Caco-2 (cell line): ENCODE measurements at regions not wholly inside any gene's neighbourhood (a gene's known extent, or its start where the extent isn't known, plus 50 kb on each side); places are given as distances from the start of the nearest gene placed in this dataset.
"Not testable (repeated sequence)": the region's sequence is repeated elsewhere in the genome, so short reads cannot be mapped to it uniquely, and the experiment has no call there.

Source experiments
- BruUV-seq: library from RNA; stranded (reverse); fragments of 400-500 nt; replicated peaks from 2 replicates; lab custom pipeline; 2021; lab: Mats Ljungman, UMichigan
- CTCF ChIA-PET: fragments of 300-600 bp; sonication (Branson Sonifier 250); formaldehyde crosslinking; loops from one replicate; lab custom pipeline; 2022; ENCODE audit warnings: antibody characterized with exemption; lab: Charles Lee
- POLR2A ChIA-PET: fragments of 300-600 bp; sonication (Branson Sonifier 250); formaldehyde crosslinking; loops from one replicate; lab custom pipeline; 2022; ENCODE audit warnings: antibody characterized with exemption; lab: Charles Lee
- DNase-seq, 2 experiments: peaks; one replicate each; pipeline versions ENCODE4 v3.0.0 to v3.0.0-alpha.2; 2020 to 2022
- H3K27me3 ChIP-seq: replicated peaks from 2 replicates; pipeline ENCODE4 v1.6.0; 2011; ENCODE audit warnings: low read length; ENCODE audit not compliant: control insufficient read depth, insufficient read depth
- H3K36me3 ChIP-seq: 2 replicates; pipeline ENCODE4 v1.5.1; 2011; ENCODE audit warnings: low read length; ENCODE audit not compliant: control insufficient read depth, insufficient read depth
- H3K4me1 ChIP-seq: fragments of 250-450 bp; sonication (Bioruptor Pico); 2 replicates; pipeline ENCODE4 v1.5.1; 2020; ENCODE audit warnings: mild to moderate bottlenecking
- H3K4me3 ChIP-seq: 2 replicates; pipeline ENCODE4 v1.5.1; 2011; ENCODE audit warnings: low read depth, mild to moderate bottlenecking, control low read depth, low read length
- H3K9me3 ChIP-seq: fragments of 250-450 bp; sonication (Bioruptor Pico); 2 replicates; pipeline ENCODE4 v1.5.1; 2020; ENCODE audit warnings: mild to moderate bottlenecking, moderate library complexity
- H3K27ac Mint-ChIP-seq: one replicate; pipeline ENCODE4 v1.8.0; 2022; ENCODE audit warnings: mixed read lengths; ENCODE audit not compliant: unreplicated experiment
- H3K27me3 Mint-ChIP-seq: one replicate; pipeline ENCODE4 v1.8.0; 2022; ENCODE audit warnings: mixed read lengths; ENCODE audit not compliant: insufficient read depth, unreplicated experiment
- H3K36me3 Mint-ChIP-seq: one replicate; pipeline ENCODE4 v1.8.0; 2022; ENCODE audit warnings: mild to moderate bottlenecking, mixed read lengths; ENCODE audit not compliant: insufficient read depth, unreplicated experiment
- H3K4me1 Mint-ChIP-seq: one replicate; pipeline ENCODE4 v1.8.0; 2022; ENCODE audit warnings: low read depth, mixed read lengths; ENCODE audit not compliant: unreplicated experiment
- H3K4me3 Mint-ChIP-seq: one replicate; pipeline ENCODE4 v1.8.0; 2022; ENCODE audit warnings: mild to moderate bottlenecking, moderate library complexity, mixed read lengths; ENCODE audit not compliant: unreplicated experiment
- H3K9me3 Mint-ChIP-seq: one replicate; pipeline ENCODE4 v1.8.0; 2022; ENCODE audit warnings: mixed read lengths; ENCODE audit not compliant: unreplicated experiment
- intact Hi-C: fragments of 100-400 bp; cut with micrococcal nuclease; formaldehyde crosslinking; loops from one replicate; pipeline ENCODE4 v1.10.0; 2022; ENCODE audit not compliant: unreplicated experiment
- TF ChIP-seq, protein P1 (sequence below), 2 experiments: fragments of 200-600 bp in 1 of 2; IDR thresholded peaks; 1 replicate in 1 of 2; 2 replicates in 1 of 2; pipeline versions ENCODE4 v1.5.1 to v1.8.0; 2011 to 2022; ENCODE audit warnings: antibody characterized with exemption in 1 of 2, control low read depth in 1 of 2, inconsistent platforms in 1 of 2, low read depth in 1 of 2, low read length in 1 of 2, mild to moderate bottlenecking in 1 of 2, moderate library complexity in 1 of 2; ENCODE audit not compliant: insufficient read depth in 1 of 2, severe bottlenecking in 1 of 2, unreplicated experiment in 1 of 2

DNA sequence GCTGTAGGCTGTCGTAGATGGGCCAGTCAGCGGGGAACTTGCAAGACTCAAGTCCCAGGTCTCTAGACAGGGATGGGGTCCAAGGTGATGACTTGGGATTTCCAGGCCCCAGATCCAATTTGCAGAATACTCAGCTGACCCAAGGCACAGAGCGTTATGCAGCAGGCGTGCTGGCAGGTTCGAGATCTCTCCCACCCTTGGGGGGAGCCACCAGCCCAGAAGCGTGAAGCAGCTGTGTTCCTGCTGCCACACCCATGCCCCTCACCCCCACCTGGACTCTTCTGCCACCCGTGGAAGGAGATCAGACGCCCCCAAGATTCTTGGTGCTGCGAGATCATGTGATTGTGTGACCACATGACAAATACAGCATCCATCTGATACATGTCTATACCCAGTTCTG lies 142.6 kb downstream of the BRD1 start:
- CTCF ChIA-PET: no interaction called here
- H3K27me3 Mint-ChIP-seq: peaks cover 34% of the 10 kb centered on the region
- Histone ChIP-seq H3K9me3 (no peaks in the 10 kb centered on the region), H3K4me3 (no peak overlapping the region), H3K4me1 (no peaks in the 10 kb centered on the region), H3K36me3 (no peaks in the 10 kb centered on the region), H3K27me3 (no peaks in the 10 kb centered on the region; the same call in 1 of the 2 replicates)
- H3K9me3 Mint-ChIP-seq: no peaks in the 10 kb centered on the region
- POLR2A ChIA-PET: no interaction called here
- TF ChIP-seq, protein P1, sequence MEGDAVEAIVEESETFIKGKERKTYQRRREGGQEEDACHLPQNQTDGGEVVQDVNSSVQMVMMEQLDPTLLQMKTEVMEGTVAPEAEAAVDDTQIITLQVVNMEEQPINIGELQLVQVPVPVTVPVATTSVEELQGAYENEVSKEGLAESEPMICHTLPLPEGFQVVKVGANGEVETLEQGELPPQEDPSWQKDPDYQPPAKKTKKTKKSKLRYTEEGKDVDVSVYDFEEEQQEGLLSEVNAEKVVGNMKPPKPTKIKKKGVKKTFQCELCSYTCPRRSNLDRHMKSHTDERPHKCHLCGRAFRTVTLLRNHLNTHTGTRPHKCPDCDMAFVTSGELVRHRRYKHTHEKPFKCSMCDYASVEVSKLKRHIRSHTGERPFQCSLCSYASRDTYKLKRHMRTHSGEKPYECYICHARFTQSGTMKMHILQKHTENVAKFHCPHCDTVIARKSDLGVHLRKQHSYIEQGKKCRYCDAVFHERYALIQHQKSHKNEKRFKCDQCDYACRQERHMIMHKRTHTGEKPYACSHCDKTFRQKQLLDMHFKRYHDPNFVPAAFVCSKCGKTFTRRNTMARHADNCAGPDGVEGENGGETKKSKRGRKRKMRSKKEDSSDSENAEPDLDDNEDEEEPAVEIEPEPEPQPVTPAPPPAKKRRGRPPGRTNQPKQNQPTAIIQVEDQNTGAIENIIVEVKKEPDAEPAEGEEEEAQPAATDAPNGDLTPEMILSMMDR (IDR thresholded peaks at IDR 0.05; ENCODE audit: insufficient read depth in 1 of 2, low read depth in 1 of 2, low read length in 1 of 2, severe bottlenecking in 1 of 2, unreplicated experiment in 1 of 2): no peak
- no TSS peak for BruUV-seq
- H3K36me3 Mint-ChIP-seq: no peaks in the 10 kb centered on the region
- no peak for DNase-seq
- no peaks in the 10 kb centered on the region for H3K4me1 Mint-ChIP-seq
- H3K4me3 Mint-ChIP-seq: no peak overlapping the region
- intact Hi-C loops: no loop called here
- no peak overlapping the region for H3K27ac Mint-ChIP-seq

DNA sequence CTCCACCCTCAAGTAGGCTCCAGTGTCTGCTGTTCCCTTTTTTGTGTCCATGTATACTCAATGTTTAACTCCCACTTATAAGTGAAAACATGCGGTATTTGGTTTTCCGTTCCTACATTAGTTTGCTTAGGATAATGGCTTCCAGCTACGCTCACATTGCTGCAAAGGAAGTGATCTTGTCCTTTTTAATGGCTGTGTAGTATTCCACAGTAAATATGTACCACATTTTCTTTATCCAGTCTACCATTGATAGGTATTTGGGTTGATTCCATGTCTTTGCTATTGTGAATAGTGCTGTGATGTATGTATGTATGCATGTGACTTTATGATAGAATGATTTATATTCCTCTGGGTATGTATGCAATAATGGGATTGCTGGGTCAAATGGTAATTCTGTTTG lies 144.6 kb downstream of the BRD1 start:
- Mint-ChIP-seq H3K27me3 (peaks cover 38% of the 10 kb centered on the region), H3K4me1 (no peaks in the 10 kb centered on the region), H3K36me3 (no peaks in the 10 kb centered on the region), H3K27ac (no peak overlapping the region), H3K9me3 (no peaks in the 10 kb centered on the region), H3K4me3 (no peak overlapping the region)
- TF ChIP-seq, protein P1 (IDR thresholded peaks at IDR 0.05; ENCODE audit: insufficient read depth in 1 of 2, low read depth in 1 of 2, low read length in 1 of 2, severe bottlenecking in 1 of 2, unreplicated experiment in 1 of 2): no peak
- Histone ChIP-seq H3K4me1 (no peaks in the 10 kb centered on the region), H3K27me3 (no peaks in the 10 kb centered on the region), H3K36me3 (no peaks in the 10 kb centered on the region), H3K4me3 (no peak overlapping the region), H3K9me3 (no peaks in the 10 kb centered on the region)
- ChIA-PET POLR2A (no interaction called here), CTCF (no interaction called here)
- no TSS peak for BruUV-seq
- intact Hi-C loops: no loop called here
- no peak for DNase-seq

DNA sequence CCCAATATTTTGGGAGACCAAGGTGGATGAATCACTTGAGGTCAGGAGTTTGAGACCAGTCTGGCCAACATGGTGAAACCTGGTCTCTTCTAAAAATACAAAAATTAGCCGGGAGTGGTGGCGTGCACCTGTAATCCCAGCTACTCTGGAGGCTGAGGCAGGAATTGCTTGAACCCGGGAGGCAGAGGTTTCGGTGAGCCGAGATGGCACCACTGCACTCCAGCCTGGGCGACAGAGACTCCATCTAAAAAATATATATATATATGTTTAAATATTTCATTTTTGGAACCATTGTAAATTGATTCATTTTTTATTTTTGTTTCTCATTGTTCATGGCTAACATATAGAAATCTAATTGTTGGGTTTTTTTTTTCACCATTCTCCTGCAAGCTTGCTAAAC lies 146.9 kb downstream of the BRD1 start:
- BruUV-seq, H3K36me3 Mint-ChIP-seq, POLR2A ChIA-PET, H3K27ac Mint-ChIP-seq, CTCF ChIA-PET, H3K9me3 Mint-ChIP-seq, H3K4me1 Mint-ChIP-seq, intact Hi-C loops, H3K4me3 Mint-ChIP-seq, DNase-seq, H3K9me3 ChIP-seq, H3K4me3 ChIP-seq, H3K4me1 ChIP-seq, H3K27me3 ChIP-seq, H3K36me3 ChIP-seq: not testable (repeated sequence)
- peaks cover 35% of the 10 kb centered on the region for H3K27me3 Mint-ChIP-seq

DNA sequence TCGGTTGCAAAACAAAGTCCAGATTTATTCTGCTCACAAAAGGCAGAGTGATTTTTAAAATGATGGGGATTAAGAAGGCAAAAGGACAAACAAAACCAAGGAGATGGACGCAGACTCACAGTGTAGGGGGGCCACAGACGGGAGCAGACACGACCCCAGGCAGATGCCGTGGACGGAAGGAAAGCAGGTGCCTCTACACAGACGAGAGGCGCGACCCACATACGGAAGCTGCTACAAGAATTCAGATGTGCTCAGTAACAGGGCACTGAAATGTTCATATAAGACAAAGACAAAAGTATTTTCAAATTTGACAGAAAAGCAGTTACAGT lies 148.9 kb downstream of the BRD1 start:
- H3K4me3 ChIP-seq: no peak overlapping the region
- H3K9me3 Mint-ChIP-seq: no peaks in the 10 kb centered on the region
- peaks cover 30% of the 10 kb centered on the region for H3K27me3 Mint-ChIP-seq
- CTCF ChIA-PET: no interaction called here
- H3K4me3 Mint-ChIP-seq: no peak overlapping the region
- TF ChIP-seq, protein P1 (IDR thresholded peaks at IDR 0.05; ENCODE audit: insufficient read depth in 1 of 2, low read depth in 1 of 2, low read length in 1 of 2, severe bottlenecking in 1 of 2, unreplicated experiment in 1 of 2): no peak
- POLR2A ChIA-PET: no interaction called here
- H3K36me3 Mint-ChIP-seq: no peaks in the 10 kb centered on the region
- BruUV-seq: no TSS peak
- no peaks in the 10 kb centered on the region for H3K27me3 ChIP-seq
- H3K36me3 ChIP-seq: no peaks in the 10 kb centered on the region
- H3K9me3 ChIP-seq: no peaks in the 10 kb centered on the region
- H3K4me1 ChIP-seq: no peaks in the 10 kb centered on the region
- no peaks in the 10 kb centered on the region for H3K4me1 Mint-ChIP-seq
- H3K27ac Mint-ChIP-seq: no peak overlapping the region
- intact Hi-C loops: no loop called here
- DNase-seq: no peak
